Peyer's patch (tissue), 4 donors: ENCODE measurements at regions not wholly inside any gene's neighbourhood (a gene's known extent, or its start where the extent isn't known, plus 50 kb on each side); places are given as distances from the start of the nearest gene placed in this dataset.

Source experiments
- CTCF ChIP-seq, 6 experiments: fragments of 450-650 bp in 4 of 6; fragments of 200-600 bp in 2 of 6; sonication (generic) in 1 of 6; IDR thresholded peaks; one replicate each; pipeline ENCODE4 v1.5.1; 2017 to 2019; ENCODE audit warnings: antibody characterized with exemption in 6 of 6, mild to moderate bottlenecking in 3 of 6, moderate library complexity in 1 of 6
- POLR2A ChIP-seq, 2 donors: fragments of 450-650 bp; IDR thresholded peaks; one replicate each; pipeline ENCODE4 v1.5.1; 2017; ENCODE audit warnings: antibody characterized with exemption in 2 of 2, mild to moderate bottlenecking in 2 of 2, moderate library complexity in 2 of 2

- peak in 2 of 6 experiments; percentile 10 to 18 for TF ChIP-seq CTCF (IDR thresholded peaks at IDR 0.05)
- peak in 1 of 2 donors; percentile 21 for TF ChIP-seq POLR2A (IDR thresholded peaks at IDR 0.05)
Measured at GRCh38 chrX:43552156-43552555, 103.9 kb upstream of the MAOA start.
